Fibroblast of lung (primary cell): ENCODE measurements at regions not wholly inside any gene's neighbourhood (a gene's known extent, or its start where the extent isn't known, plus 50 kb on each side); places are given as distances from the start of the nearest gene placed in this dataset.
"Not testable (repeated sequence)": the region's sequence is repeated elsewhere in the genome, so short reads cannot be mapped to it uniquely, and the experiment has no call there.

Source experiments
- DNase-seq, 2 donors: peaks; one replicate each; pipeline versions ENCODE4 v3.0.0 to v3.0.0-alpha.2; 2010; ENCODE audit warnings: low read depth in 2 of 2
- H2AFZ ChIP-seq: 2 replicates; pipeline ENCODE4 v1.5.1; 2012; ENCODE audit warnings: low read length, control low read depth, inconsistent platforms
- H3K27ac ChIP-seq: 2 replicates; pipeline ENCODE4 v1.5.1; 2011; ENCODE audit warnings: low read length, control low read depth; ENCODE audit not compliant: insufficient read depth
- H3K27me3 ChIP-seq: 2 replicates; pipeline ENCODE4 v1.5.1; 2011; ENCODE audit warnings: mild to moderate bottlenecking, low read length; ENCODE audit not compliant: control insufficient read depth, insufficient read depth
- H3K36me3 ChIP-seq: 2 replicates; pipeline ENCODE4 v1.5.1; 2011; ENCODE audit warnings: low read length; ENCODE audit not compliant: control insufficient read depth, insufficient read depth
- H3K4me1 ChIP-seq: 2 replicates; pipeline ENCODE4 v1.5.1; 2011; ENCODE audit warnings: low read length; ENCODE audit not compliant: control insufficient read depth, insufficient read depth; ENCODE audit errors: extremely low read depth
- H3K4me2 ChIP-seq: 2 replicates; pipeline ENCODE4 v1.5.1; 2011; ENCODE audit warnings: low read length, control low read depth; ENCODE audit not compliant: insufficient read depth; ENCODE audit errors: extremely low read depth
- H3K4me3 ChIP-seq, 4 experiments: fragments of 200-600 bp in 1 of 4; sonication (generic) in 1 of 4; replicated peaks in 1 of 4; 2 replicates each; pipeline ENCODE4 v1.5.1; 2011 to 2016; ENCODE audit warnings: low read length in 4 of 4, low read depth in 3 of 4, mild to moderate bottlenecking in 3 of 4, control low read depth in 2 of 4, inconsistent platforms in 1 of 4, mixed read lengths in 1 of 4; ENCODE audit not compliant: insufficient read depth in 1 of 4; ENCODE audit errors: control extremely low read depth in 1 of 4
- H3K79me2 ChIP-seq: 2 replicates; pipeline ENCODE4 v1.5.1; 2012; ENCODE audit warnings: mild to moderate bottlenecking, low read length, inconsistent platforms; ENCODE audit not compliant: control insufficient read depth, insufficient read depth
- H3K9ac ChIP-seq: 2 replicates; pipeline ENCODE4 v1.5.1; 2011; ENCODE audit warnings: mild to moderate bottlenecking, low read length, control low read depth; ENCODE audit not compliant: insufficient read depth
- H3K9me3 ChIP-seq: 2 replicates; pipeline ENCODE4 v1.5.1; 2012; ENCODE audit warnings: low read depth, low read length; ENCODE audit not compliant: control insufficient read depth, insufficient read depth
- H4K20me1 ChIP-seq: 2 replicates; pipeline ENCODE4 v1.5.1; 2011; ENCODE audit warnings: low read length; ENCODE audit not compliant: control insufficient read depth, insufficient read depth; ENCODE audit errors: extremely low read depth
- CTCF ChIP-seq, 2 donors: IDR thresholded peaks in 1 of 2; conservative IDR thresholded peaks in 1 of 2; 1 replicate in 1 of 2; 2 replicates in 1 of 2; pipeline ENCODE4 v1.5.1; 2011 to 2012; ENCODE audit warnings: low read length in 2 of 2, control low read depth in 1 of 2, inconsistent platforms in 1 of 2, low read depth in 1 of 2, mild to moderate bottlenecking in 1 of 2
- EZH2 ChIP-seq: IDR thresholded peaks from 2 replicates; pipeline ENCODE4 v1.5.1; 2012; ENCODE audit warnings: low read length, control low read depth, mild to moderate bottlenecking; ENCODE audit errors: missing control alignments

GRCh38 chr10:114714281-114714741, 56.2 kb upstream of the ABLIM1 start:
- H3K36me3 ChIP-seq: no peaks in the 10 kb centered on the region
- H3K79me2 ChIP-seq: no peaks in the 10 kb centered on the region
- peak; percentile 88 to 98 for DNase-seq
- H3K4me2 ChIP-seq: peak overlapping the region; percentile 60
- H3K27me3 ChIP-seq: no peaks in the 10 kb centered on the region
- H3K9ac ChIP-seq: no peak overlapping the region
- peak overlapping the region; percentile 49 for H3K27ac ChIP-seq
- TF ChIP-seq EZH2 (no peak), CTCF (conservative IDR thresholded peaks at IDR 0.05 in 1 of 2, IDR thresholded peaks at IDR 0.05 in 1 of 2; ENCODE audit: low read depth in 1 of 2, low read length in 2 of 2) (no peak)
- no peaks in the 10 kb centered on the region for H3K9me3 ChIP-seq
- no peaks in the 10 kb centered on the region for H4K20me1 ChIP-seq
- H2AFZ ChIP-seq: no peak overlapping the region
- H3K4me1 ChIP-seq: peaks cover 6% of the 10 kb centered on the region
- H3K4me3 ChIP-seq: no peak overlapping the region

- Histone ChIP-seq H3K9me3 (no peaks in the 10 kb centered on the region), H3K4me1 (peaks cover 6% of the 10 kb centered on the region), H4K20me1 (no peaks in the 10 kb centered on the region), H3K36me3 (no peaks in the 10 kb centered on the region), H3K27ac (no peak overlapping the region), H3K4me2 (peak overlapping the region; percentile 60), H3K4me3 (peak overlapping the region in 2 of 4 experiments; percentile 18 to 19), H2AFZ (no peak overlapping the region), H3K27me3 (no peaks in the 10 kb centered on the region), H3K9ac (no peak overlapping the region), H3K79me2 (no peaks in the 10 kb centered on the region)
- peak; percentile 70 to 89 for DNase-seq
- TF ChIP-seq EZH2 (no peak), CTCF (conservative IDR thresholded peaks at IDR 0.05 in 1 of 2, IDR thresholded peaks at IDR 0.05 in 1 of 2; ENCODE audit: low read depth in 1 of 2, low read length in 2 of 2) (no peak)
Measured at GRCh38 chr10:114715171-114715670, 57.1 kb upstream of the ABLIM1 start.

- Histone ChIP-seq H3K9me3 (no peaks in the 10 kb centered on the region), H3K79me2 (no peaks in the 10 kb centered on the region), H3K4me1 (peaks cover 6% of the 10 kb centered on the region), H3K9ac (no peak overlapping the region), H4K20me1 (no peaks in the 10 kb centered on the region), H3K4me3 (no peak overlapping the region), H3K27ac (no peak overlapping the region), H3K27me3 (no peaks in the 10 kb centered on the region), H3K4me2 (no peak overlapping the region), H3K36me3 (no peaks in the 10 kb centered on the region), H2AFZ (no peak overlapping the region)
- peak in 1 of 2 donors; percentile 82 for DNase-seq
- no peak for TF ChIP-seq EZH2
- no peak for TF ChIP-seq CTCF (conservative IDR thresholded peaks at IDR 0.05 in 1 of 2, IDR thresholded peaks at IDR 0.05 in 1 of 2; ENCODE audit: low read depth in 1 of 2, low read length in 2 of 2)
Measured at GRCh38 chr10:114716811-114717404, 58.8 kb upstream of the ABLIM1 start.

- H3K79me2 ChIP-seq, H3K4me3 ChIP-seq, H2AFZ ChIP-seq, H3K9me3 ChIP-seq, DNase-seq, H3K9ac ChIP-seq, H3K4me1 ChIP-seq, H3K36me3 ChIP-seq, H4K20me1 ChIP-seq, H3K4me2 ChIP-seq, H3K27me3 ChIP-seq, H3K27ac ChIP-seq: not testable (repeated sequence)
Measured at GRCh38 chr10:114717881-114718280, 59.8 kb upstream of the ABLIM1 start.
